ENCODE measurements at regions not wholly inside any gene's neighbourhood (a gene's known extent, or its start where the extent isn't known, plus 50 kb on each side); places are given as distances from the start of the nearest gene placed in this dataset.
"Not testable (repeated sequence)": the region's sequence is repeated elsewhere in the genome, so short reads cannot be mapped to it uniquely, and the experiment has no call there.

GRCh38 chr13:111005808-111006505, 91.1 kb upstream of the ANKRD10 start:
- DNase-seq (ENCODE audit: low read depth), result no peak

GRCh38 chr13:111005364-111005763, 90.5 kb upstream of the ANKRD10 start:
- no peak for DNase-seq (ENCODE audit: low read depth)

GRCh38 chr13:111004444-111004843, 89.6 kb upstream of the ANKRD10 start:
- no peak for DNase-seq (ENCODE audit: low read depth)

GRCh38 chr13:111001636-111002035, 86.8 kb upstream of the ANKRD10 start:
- no peak for DNase-seq (ENCODE audit: low read depth)

GRCh38 chr13:110993788-110994187, 78.9 kb upstream of the ANKRD10 start:
- DNase-seq (ENCODE audit: low read depth), result no peak

- no peak for DNase-seq (ENCODE audit: low read depth)
Measured at GRCh38 chr13:110991991-110992508, 77.2 kb upstream of the ANKRD10 start.

- peak; percentile 26 for DNase-seq (ENCODE audit: low read depth)
Measured at GRCh38 chr13:110989331-110989730, 74.5 kb upstream of the ANKRD10 start.

- DNase-seq (ENCODE audit: low read depth), result no peak
Measured at GRCh38 chr13:110985541-110985940, 70.7 kb upstream of the ANKRD10 start.

- DNase-seq (ENCODE audit: low read depth), result no peak
Measured at GRCh38 chr13:110984798-110985197, 69.9 kb upstream of the ANKRD10 start.

GRCh38 chr13:110984381-110984780, 69.5 kb upstream of the ANKRD10 start:
- DNase-seq (ENCODE audit: low read depth), result no peak

GRCh38 chr13:110983241-110983640, 68.4 kb upstream of the ANKRD10 start:
- DNase-seq (ENCODE audit: low read depth), result no peak

GRCh38 chr13:110981379-110981778, 66.5 kb upstream of the ANKRD10 start:
- DNase-seq (ENCODE audit: low read depth), result no peak

- DNase-seq (ENCODE audit: low read depth), result no peak
Measured at GRCh38 chr13:110980921-110981320, 66.1 kb upstream of the ANKRD10 start.

GRCh38 chr13:110979149-110979548, 64.3 kb upstream of the ANKRD10 start:
- DNase-seq (ENCODE audit: low read depth), result not testable (repeated sequence)

GRCh38 chr13:110978390-110978789, 63.5 kb upstream of the ANKRD10 start:
- DNase-seq (ENCODE audit: low read depth), result no peak

GRCh38 chr13:110976785-110977184, 61.9 kb upstream of the ANKRD10 start:
- DNase-seq (ENCODE audit: low read depth), result no peak

GRCh38 chr13:110973007-110973700, 58.3 kb upstream of the ANKRD10 start:
- DNase-seq (ENCODE audit: low read depth), result no peak

- DNase-seq (ENCODE audit: low read depth), result peak; percentile 45
Measured at GRCh38 chr13:110971486-110971885, 56.6 kb upstream of the ANKRD10 start.

GRCh38 chr13:110967156-110967855, 52.4 kb upstream of the ANKRD10 start:
- DNase-seq (ENCODE audit: low read depth), result peak; percentile 75

- no peak for DNase-seq (ENCODE audit: low read depth)
Measured at GRCh38 chr13:110965755-110966134, 50.9 kb upstream of the ANKRD10 start.

GRCh38 chr13:110965038-110965754, 50.3 kb upstream of the ANKRD10 start:
- peak; percentile 97 for DNase-seq (ENCODE audit: low read depth)
